HEK293 (cell line): ENCODE measurements at regions not wholly inside any gene's neighbourhood (a gene's known extent, or its start where the extent isn't known, plus 50 kb on each side); places are given as distances from the start of the nearest gene placed in this dataset.

Source experiments
- CTCF ChIA-PET: fragments of 350-600 bp; formaldehyde crosslinking; extraction: SDS; loops from one replicate; lab custom pipeline; 2021; ENCODE audit warnings: antibody characterized with exemption; lab: Yijun Ruan, JAX
- POLR2A ChIA-PET: fragments of 300-600 bp; formaldehyde crosslinking; extraction: SDS; loops from one replicate; lab custom pipeline; 2020; ENCODE audit warnings: antibody characterized with exemption, inconsistent platforms; lab: Yijun Ruan, JAX
- H3K27ac ChIP-seq: fragments of 200-500 bp; sonication (Bioruptor generic); 2 replicates; pipeline ENCODE4 v1.5.1; 2014; ENCODE audit warnings: low read depth, low read length, control low read depth, inconsistent platforms; ENCODE audit errors: extremely low read depth
- H3K36me3 ChIP-seq, 2 experiments: fragments of 200-500 bp in 1 of 2; sonication (Bioruptor generic) in 1 of 2; 1 replicate in 1 of 2; 2 replicates in 1 of 2; pipeline ENCODE4 v1.5.1; 2014 to 2017; ENCODE audit warnings: inconsistent platforms in 2 of 2, low read length in 2 of 2; ENCODE audit not compliant: control insufficient read depth in 2 of 2, insufficient read depth in 1 of 2
- H3K4me1 ChIP-seq: fragments of 200-500 bp; sonication (Bioruptor generic); 2 replicates; pipeline ENCODE4 v1.5.1; 2014; ENCODE audit warnings: mild to moderate bottlenecking, low read length, inconsistent platforms; ENCODE audit not compliant: control insufficient read depth, insufficient read depth
- H3K4me3 ChIP-seq: 2 replicates; pipeline ENCODE4 v1.5.1; 2011; ENCODE audit warnings: low read depth, mild to moderate bottlenecking, control low read depth, low read length, moderate library complexity
- H3K9me3 ChIP-seq: fragments of 200-500 bp; sonication (Bioruptor generic); 2 replicates; pipeline ENCODE4 v1.5.1; 2014; ENCODE audit warnings: low read depth, low read length, inconsistent platforms; ENCODE audit not compliant: control insufficient read depth, insufficient read depth
- BCL11A ChIP-seq: fragments of 450-650 bp; formaldehyde crosslinking; IDR thresholded peaks from 2 replicates; pipeline ENCODE4 v1.5.1; 2016; ENCODE audit warnings: low read depth, missing biosample characterization, missing genetic modification characterization
- GLIS1 ChIP-seq: fragments of 450-650 bp; formaldehyde crosslinking; IDR thresholded peaks from 2 replicates; pipeline ENCODE4 v1.5.1; 2016; ENCODE audit warnings: missing biosample characterization, missing genetic modification characterization
- HOXA7 ChIP-seq: sonication (generic); formaldehyde crosslinking; IDR thresholded peaks from 2 replicates; pipeline ENCODE4 v1.8.1; 2022; ENCODE audit warnings: missing genetic modification reagents, borderline replicate concordance
- PRDM1 ChIP-seq: fragments of 450-650 bp; formaldehyde crosslinking; IDR thresholded peaks from 2 replicates; pipeline ENCODE4; 2016; ENCODE audit warnings: missing biosample characterization, missing genetic modification characterization
- ZBTB21 ChIP-seq: fragments of 450-650 bp; formaldehyde crosslinking; IDR thresholded peaks from 2 replicates; pipeline ENCODE4 v1.5.1; 2017; ENCODE audit warnings: missing biosample characterization, missing genetic modification characterization
- ZNF10 ChIP-seq: fragments of 450-650 bp; formaldehyde crosslinking; IDR thresholded peaks from 2 replicates; pipeline ENCODE4 v1.5.1; 2017; ENCODE audit warnings: missing biosample characterization, missing genetic modification characterization
- ZNF112 ChIP-seq: fragments of 450-650 bp; formaldehyde crosslinking; IDR thresholded peaks from 2 replicates; pipeline ENCODE4 v1.5.0; 2017; ENCODE audit warnings: missing biosample characterization, missing genetic modification characterization
- ZNF114 ChIP-seq: fragments of 450-650 bp; formaldehyde crosslinking; IDR thresholded peaks from 2 replicates; pipeline ENCODE4 v1.5.0; 2017; ENCODE audit warnings: missing biosample characterization, missing genetic modification characterization
- ZNF133 ChIP-seq: fragments of 450-650 bp; formaldehyde crosslinking; IDR thresholded peaks from 2 replicates; pipeline ENCODE4 v1.5.1; 2016; ENCODE audit warnings: missing biosample characterization, missing genetic modification characterization
- ZNF221 ChIP-seq: fragments of 450-650 bp; formaldehyde crosslinking; IDR thresholded peaks from 2 replicates; pipeline ENCODE4 v1.5.1; 2017; ENCODE audit warnings: missing biosample characterization, missing genetic modification characterization, borderline replicate concordance
- ZNF341 ChIP-seq: fragments of 450-650 bp; formaldehyde crosslinking; IDR thresholded peaks from 2 replicates; pipeline ENCODE4; 2016; ENCODE audit warnings: low read depth, missing biosample characterization, missing genetic modification characterization
- ZNF391 ChIP-seq: fragments of 450-650 bp; formaldehyde crosslinking; IDR thresholded peaks from 2 replicates; pipeline ENCODE4 v1.5.1; 2016; ENCODE audit warnings: low read depth, missing biosample characterization, missing genetic modification characterization, borderline replicate concordance
- ZNF404 ChIP-seq: fragments of 450-650 bp; formaldehyde crosslinking; IDR thresholded peaks from 2 replicates; pipeline ENCODE4 v1.5.1; 2017; ENCODE audit warnings: missing biosample characterization, missing genetic modification characterization
- ZNF488 ChIP-seq: fragments of 450-650 bp; formaldehyde crosslinking; IDR thresholded peaks from 2 replicates; pipeline ENCODE4 v1.5.1; 2016; ENCODE audit warnings: missing biosample characterization, missing genetic modification characterization
- ZNF501 ChIP-seq: fragments of 450-650 bp; formaldehyde crosslinking; IDR thresholded peaks from 2 replicates; pipeline ENCODE4 v1.5.1; 2016; ENCODE audit warnings: missing biosample characterization, missing genetic modification characterization
- ZNF513 ChIP-seq: fragments of 450-650 bp; IDR thresholded peaks from 2 replicates; pipeline ENCODE4 v1.5.1; 2018; ENCODE audit warnings: missing biosample characterization, missing genetic modification characterization
- ZNF521 ChIP-seq: fragments of 450-650 bp; formaldehyde crosslinking; IDR thresholded peaks from 2 replicates; pipeline ENCODE4 v1.5.1; 2017; ENCODE audit warnings: missing biosample characterization, mild to moderate bottlenecking, missing genetic modification characterization
- ZNF529 ChIP-seq: fragments of 450-650 bp; formaldehyde crosslinking; IDR thresholded peaks from 2 replicates; pipeline ENCODE4 v1.5.1; 2017; ENCODE audit warnings: missing genetic modification characterization, missing biosample characterization; ENCODE audit not compliant: insufficient replicate concordance
- ZNF580 ChIP-seq: fragments of 450-650 bp; formaldehyde crosslinking; IDR thresholded peaks from 2 replicates; pipeline ENCODE4 v1.5.1; 2016; ENCODE audit warnings: missing biosample characterization, missing genetic modification characterization
- ZNF624 ChIP-seq: fragments of 450-650 bp; formaldehyde crosslinking; IDR thresholded peaks from 2 replicates; pipeline ENCODE4 v1.5.1; 2017; ENCODE audit warnings: missing biosample characterization, missing genetic modification characterization
- ZNF639 ChIP-seq: fragments of 450-650 bp; formaldehyde crosslinking; IDR thresholded peaks from 2 replicates; pipeline ENCODE4 v1.5.1; 2016; ENCODE audit warnings: missing biosample characterization, missing genetic modification characterization
- ZNF658 ChIP-seq: fragments of 450-650 bp; formaldehyde crosslinking; IDR thresholded peaks from 2 replicates; pipeline ENCODE4; 2016; ENCODE audit warnings: missing biosample characterization, missing genetic modification characterization
- ZNF776 ChIP-seq: fragments of 450-650 bp; formaldehyde crosslinking; IDR thresholded peaks from 2 replicates; pipeline ENCODE4 v1.5.0; 2017; ENCODE audit warnings: missing biosample characterization, missing genetic modification characterization, borderline replicate concordance

- H3K4me1 ChIP-seq: no peaks in the 10 kb centered on the region
- ChIA-PET POLR2A (no interaction called here), CTCF (interaction anchor here (0.6 to 1.3 kb wide), 3 partner anchors 14 to 806 kb away, joined by 3 to 4 read pairs (median 4); no protein-coding TSS in a partner anchor)
- no peaks in the 10 kb centered on the region for H3K36me3 ChIP-seq
- no peak overlapping the region for H3K27ac ChIP-seq
- H3K4me3 ChIP-seq: no peak overlapping the region
- no peak for TF ChIP-seq ZNF580 (tag by site-specific recombination)
- no peak for TF ChIP-seq ZNF639 (tag by site-specific recombination)
- TF ChIP-seq ZNF10 (tag by site-specific recombination): no peak
- no peak for TF ChIP-seq HOXA7 (CRISPR knock-in tag)
- TF ChIP-seq ZNF112 (tag by site-specific recombination): no peak
- no peak for TF ChIP-seq ZNF529 (tag by site-specific recombination)
- no peak for TF ChIP-seq ZNF391 (tag by site-specific recombination)
- no peak for TF ChIP-seq ZNF341
- no peak for TF ChIP-seq ZNF488 (tag by site-specific recombination)
- no peak for TF ChIP-seq ZNF776 (tag by site-specific recombination)
- no peak for TF ChIP-seq ZNF501 (tag by site-specific recombination)
- TF ChIP-seq BCL11A (tag by site-specific recombination): no peak
- no peak for TF ChIP-seq ZNF658
- TF ChIP-seq PRDM1 (tag by site-specific recombination): no peak
- no peak for TF ChIP-seq ZBTB21 (tag by site-specific recombination)
- no peaks in the 10 kb centered on the region for H3K9me3 ChIP-seq
These were observed 123.8 kb upstream of the AKIRIN2 start for GRCh38 chr6:87825821-87826221.

- Histone ChIP-seq H3K36me3 (no peaks in the 10 kb centered on the region), H3K4me1 (no peaks in the 10 kb centered on the region), H3K4me3 (no peak overlapping the region), H3K27ac (no peak overlapping the region), H3K9me3 (no peaks in the 10 kb centered on the region)
- CTCF ChIA-PET: interaction anchor here (0.7 kb wide), 2 partner anchors 57 to 1094 kb away, joined by 3 read pairs; no protein-coding TSS in a partner anchor
- TF ChIP-seq ZNF521 (no peak), ZNF221 (tag by site-specific recombination) (no peak), ZNF114 (tag by site-specific recombination) (no peak), ZNF133 (tag by site-specific recombination) (no peak), ZNF513 (peak; percentile 95), GLIS1 (no peak), ZNF404 (tag by site-specific recombination) (no peak), ZNF624 (tag by site-specific recombination) (no peak)
- POLR2A ChIA-PET: no interaction called here
These were observed 123.0 kb upstream of the AKIRIN2 start for GRCh38 chr6:87824958-87825491.
